GM19328 (cell line): ENCODE measurements at regions not wholly inside any gene's neighbourhood (a gene's known extent, or its start where the extent isn't known, plus 50 kb on each side); places are given as distances from the start of the nearest gene placed in this dataset.
"Not testable (repeated sequence)": the region's sequence is repeated elsewhere in the genome, so short reads cannot be mapped to it uniquely, and the experiment has no call there.

Experiments
- ATAC-seq: cut with Tn5 transposase; IDR thresholded peaks from one replicate; pipeline ENCODE4 v1.9.1; 2021; ENCODE audit warnings: mild to moderate bottlenecking, moderate library complexity; ENCODE audit not compliant: unreplicated experiment

- no peak for ATAC-seq
Measured at GRCh38 chr6:120384671-120385070, 949.6 kb downstream of the TBC1D32 start.

DNA sequence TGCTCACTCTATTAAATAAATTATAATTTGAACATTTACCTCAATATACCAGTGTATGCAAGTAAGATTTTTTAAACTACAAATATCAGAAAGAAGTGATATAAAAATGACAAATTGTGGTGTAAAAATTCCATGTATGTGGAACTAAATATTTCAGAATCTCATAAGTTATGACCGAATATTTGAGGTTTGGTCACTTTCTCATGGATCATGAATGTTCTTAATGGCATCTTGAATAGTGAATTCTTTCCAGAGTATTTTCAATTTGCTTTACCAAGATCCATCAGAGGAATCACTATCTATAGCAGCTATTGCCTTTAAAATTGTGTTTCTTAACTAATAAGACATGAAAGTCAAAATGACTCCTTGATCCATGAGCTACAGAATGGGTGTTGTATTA, 950.6 kb downstream of the TBC1D32 start:
- ATAC-seq, result no peak

DNA sequence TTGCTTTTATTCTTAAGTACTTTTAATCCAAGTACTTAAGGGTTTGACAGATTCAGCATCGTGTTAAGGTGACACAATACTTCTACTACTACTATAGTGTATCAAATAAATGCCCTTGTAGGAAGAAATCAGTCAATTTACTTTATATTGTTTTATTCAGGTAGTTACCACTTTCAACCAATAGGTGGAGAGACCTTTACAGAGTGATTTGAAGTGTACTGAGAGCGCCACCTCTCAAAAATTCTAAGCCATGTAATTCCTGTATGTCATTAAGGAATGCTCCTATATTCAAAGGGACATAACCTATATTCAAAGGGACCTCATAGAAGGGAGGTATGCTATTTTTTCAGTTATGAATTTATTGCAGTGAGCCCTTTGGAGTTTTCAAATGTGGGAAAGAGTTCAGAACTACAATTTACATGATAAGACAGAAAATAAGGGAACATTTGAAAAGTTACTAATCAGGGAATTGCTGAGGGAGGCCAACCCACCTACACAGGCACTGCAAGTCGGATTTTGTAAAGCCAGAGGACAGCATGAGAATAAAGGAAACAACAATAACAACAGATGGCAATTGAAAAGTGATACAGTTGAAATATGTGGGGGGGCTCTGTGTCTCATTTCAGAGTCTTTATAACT, 955.6 kb downstream of the TBC1D32 start:
- peak; percentile 71 for ATAC-seq

- ATAC-seq, result no peak
Measured at GRCh38 chr6:120373185-120373584, 961.1 kb downstream of the TBC1D32 start.

GRCh38 chr6:120363429-120363828, 970.9 kb downstream of the TBC1D32 start:
- ATAC-seq, result no peak

DNA sequence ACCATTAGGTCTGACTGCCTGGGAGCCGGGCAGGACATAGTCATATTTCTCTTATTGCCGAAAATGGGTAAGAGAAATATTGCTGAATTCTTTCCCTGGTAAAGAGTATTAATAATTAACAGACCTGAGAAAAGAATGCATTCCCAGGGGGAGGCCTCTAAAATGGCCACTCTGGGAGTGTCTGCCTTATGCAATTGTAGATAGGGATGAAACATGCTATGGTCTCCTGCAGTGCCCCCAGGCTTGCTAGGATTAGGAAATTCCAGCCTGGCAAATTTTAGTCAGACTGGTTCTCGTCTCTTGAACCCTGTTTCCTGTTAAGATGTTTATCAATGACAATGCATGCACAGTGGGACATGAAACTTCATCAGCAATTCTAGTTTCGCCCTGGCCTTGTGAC, 975.7 kb downstream of the TBC1D32 start:
- not testable (repeated sequence) for ATAC-seq

- no peak for ATAC-seq
Measured at GRCh38 chr6:120357447-120357846, 976.8 kb downstream of the TBC1D32 start.

DNA sequence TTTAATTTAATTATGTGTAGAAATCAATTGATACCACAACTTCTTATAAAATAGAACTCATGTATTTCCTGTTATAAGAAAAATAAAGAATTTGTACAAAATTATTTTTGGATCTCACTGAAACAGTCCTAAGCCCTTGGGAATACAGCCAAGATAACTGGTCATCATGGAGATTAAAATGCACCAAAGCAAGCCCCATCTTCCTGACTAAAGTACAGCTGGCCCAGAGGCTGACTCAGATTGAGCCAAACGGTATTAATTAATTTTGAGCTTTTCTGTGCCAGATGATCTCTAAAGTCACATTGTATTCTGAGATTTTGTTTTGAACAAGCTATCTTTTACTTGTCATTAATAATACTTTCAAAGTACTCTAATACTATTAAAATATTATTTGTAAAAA, 978.5 kb downstream of the TBC1D32 start:
- no peak for ATAC-seq

DNA sequence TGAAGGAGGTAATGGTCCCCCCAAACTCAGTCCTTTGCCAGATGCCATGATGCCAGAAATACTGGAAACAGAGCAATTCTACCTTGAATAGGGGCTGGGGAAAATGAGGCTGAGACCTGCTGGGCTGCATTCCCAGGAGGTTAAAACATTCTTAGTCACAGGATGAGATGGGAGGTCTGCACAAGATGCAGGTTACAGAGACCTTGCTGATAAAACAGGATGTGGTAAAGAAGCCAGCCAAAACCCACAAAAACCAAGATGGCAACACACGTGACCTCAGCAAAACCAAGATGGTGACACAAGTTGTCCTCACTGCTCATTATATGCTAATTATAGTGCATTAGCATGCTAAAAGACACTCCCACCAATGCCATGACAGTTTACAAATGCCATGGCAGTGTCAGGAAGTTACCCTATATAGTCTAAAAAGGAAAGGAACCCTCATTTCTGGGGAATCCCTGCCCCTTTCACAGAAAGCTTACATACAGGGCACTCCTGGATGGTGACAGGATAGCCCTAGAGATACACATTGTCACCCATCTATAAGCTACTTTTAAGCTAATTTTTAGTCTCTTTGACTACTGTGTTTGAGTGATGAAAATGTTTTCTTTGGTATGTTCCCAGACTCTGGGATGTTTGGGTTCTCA, 979.7 kb downstream of the TBC1D32 start:
- ATAC-seq, result no peak

DNA sequence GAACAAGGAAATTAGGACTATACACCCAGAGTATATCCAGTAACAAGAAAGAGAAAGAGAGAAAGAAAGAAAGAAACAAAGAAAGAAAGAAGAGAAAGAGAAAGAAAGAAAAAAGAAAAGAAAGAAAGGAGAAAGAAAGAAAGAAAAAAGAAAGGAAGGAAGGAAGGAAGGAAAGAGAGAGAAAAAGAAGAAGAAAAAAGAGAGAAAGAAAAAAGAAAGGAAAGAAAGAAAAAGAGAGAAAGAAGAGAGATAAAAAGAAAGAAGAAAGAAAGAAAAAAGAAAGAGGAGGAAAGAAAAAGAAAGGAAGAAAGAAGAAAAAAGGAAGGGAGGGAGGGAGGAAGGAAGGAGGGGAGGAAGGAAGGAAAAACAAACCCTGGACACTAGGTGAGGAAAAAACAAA, 981.8 kb downstream of the TBC1D32 start:
- ATAC-seq, result no peak

DNA sequence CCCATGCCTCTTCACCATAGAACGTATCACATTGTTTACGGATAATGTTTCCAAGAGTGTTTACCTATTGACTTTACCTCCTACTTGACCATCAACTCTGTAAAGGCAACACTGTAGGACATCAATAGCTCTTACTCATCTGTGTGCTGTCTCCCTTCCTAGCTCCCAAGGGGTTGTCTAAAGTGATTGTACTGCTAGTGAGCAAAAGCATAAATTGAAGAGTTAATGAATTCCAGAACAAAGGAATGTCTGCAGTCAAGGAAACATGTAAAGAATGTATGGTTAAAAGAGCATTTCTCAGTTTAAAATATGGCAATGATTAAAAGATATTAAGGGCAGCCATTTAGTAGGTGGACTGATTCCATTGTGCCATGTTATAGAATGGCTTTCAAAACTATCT, 985.4 kb downstream of the TBC1D32 start:
- ATAC-seq, result no peak

GRCh38 chr6:120328521-120328920, 979.0 kb upstream of the MAN1A1 start:
- ATAC-seq, result no peak

- ATAC-seq, result no peak
Measured at GRCh38 chr6:120320481-120321162, 971.1 kb upstream of the MAN1A1 start.

DNA sequence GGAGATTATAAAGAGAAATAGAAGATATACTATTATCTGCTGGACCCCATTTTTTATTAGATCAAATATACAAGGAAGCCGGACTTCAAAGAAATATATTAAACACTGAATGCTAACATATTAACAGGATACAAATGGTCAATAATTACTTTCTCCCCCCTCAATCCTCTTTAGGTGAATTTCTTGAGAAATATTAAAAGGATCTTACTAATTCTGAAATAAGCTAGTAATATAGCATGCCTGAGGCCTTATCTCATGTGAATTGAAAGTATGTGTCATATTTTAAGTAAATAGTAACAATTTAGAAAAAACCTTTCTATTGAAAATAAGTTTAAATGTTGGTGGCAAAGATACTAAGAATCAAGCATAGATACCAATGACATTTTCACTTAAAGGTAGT, 954.7 kb upstream of the MAN1A1 start:
- ATAC-seq, result no peak

GRCh38 chr6:120303527-120303926, 954.0 kb upstream of the MAN1A1 start:
- ATAC-seq, result no peak

- no peak for ATAC-seq
Measured at GRCh38 chr6:120302041-120302440, 952.5 kb upstream of the MAN1A1 start.

DNA sequence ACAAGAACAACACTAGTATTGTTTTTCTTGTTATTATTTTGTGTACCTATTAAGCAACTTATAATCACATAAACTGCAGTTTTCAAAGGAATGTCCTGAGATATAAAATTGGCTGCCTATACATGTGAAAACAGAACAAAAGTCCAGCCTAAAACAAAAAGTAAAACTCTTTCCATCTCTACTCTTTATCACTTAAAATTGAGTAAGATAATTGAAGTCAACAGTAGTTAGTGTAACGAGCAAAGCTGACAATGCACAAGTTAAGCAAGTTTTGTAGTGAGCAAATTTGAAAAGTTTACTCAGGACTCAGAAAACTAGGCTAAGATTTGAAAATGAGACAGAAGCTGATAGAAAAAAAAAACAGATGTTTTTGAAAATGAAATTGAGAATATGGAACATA, 941.4 kb upstream of the MAN1A1 start:
- ATAC-seq, result no peak

GRCh38 chr6:120282005-120282404, 932.4 kb upstream of the MAN1A1 start:
- ATAC-seq, result no peak

DNA sequence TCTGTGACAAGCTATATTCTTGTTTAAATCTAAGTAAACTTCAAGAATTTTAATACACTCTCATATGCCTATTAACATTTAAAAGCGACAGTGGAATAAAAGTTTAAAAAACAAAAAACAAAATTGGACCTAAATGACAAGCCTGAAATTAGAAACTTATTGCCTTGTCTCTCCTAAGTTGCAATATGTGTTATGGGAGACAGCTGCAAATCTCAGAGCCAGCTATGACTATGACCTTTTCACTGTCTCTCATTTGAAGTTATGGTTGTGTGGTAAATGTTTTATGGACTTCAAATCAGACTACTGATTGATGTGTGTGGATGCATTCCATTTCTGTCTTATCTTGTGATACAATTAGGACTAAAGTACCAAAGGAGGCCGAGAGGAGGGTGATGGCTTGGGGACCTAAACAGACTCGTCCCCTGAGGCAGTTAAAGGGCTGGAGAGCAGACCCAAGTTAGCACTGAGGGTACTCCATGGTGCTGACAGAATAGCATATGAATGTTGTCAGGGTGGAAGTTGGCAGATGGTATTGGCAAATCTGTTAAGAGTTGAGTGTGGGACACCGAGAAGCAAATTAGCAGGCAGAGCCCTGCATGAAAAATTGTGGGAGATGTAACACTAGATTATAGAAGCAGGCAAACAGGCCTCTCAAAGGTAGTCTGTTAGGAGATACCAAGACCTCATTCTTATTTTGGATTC, 930.1 kb upstream of the MAN1A1 start:
- ATAC-seq, result no peak

- no peak for ATAC-seq
Measured at GRCh38 chr6:120278689-120279396, 929.3 kb upstream of the MAN1A1 start.

- peak; percentile 62 for ATAC-seq
Measured at GRCh38 chr6:120274547-120274946, 925.0 kb upstream of the MAN1A1 start.
